ENCODE measurements at regions not wholly inside any gene's neighbourhood (a gene's known extent, or its start where the extent isn't known, plus 50 kb on each side); places are given as distances from the start of the nearest gene placed in this dataset.

DNA sequence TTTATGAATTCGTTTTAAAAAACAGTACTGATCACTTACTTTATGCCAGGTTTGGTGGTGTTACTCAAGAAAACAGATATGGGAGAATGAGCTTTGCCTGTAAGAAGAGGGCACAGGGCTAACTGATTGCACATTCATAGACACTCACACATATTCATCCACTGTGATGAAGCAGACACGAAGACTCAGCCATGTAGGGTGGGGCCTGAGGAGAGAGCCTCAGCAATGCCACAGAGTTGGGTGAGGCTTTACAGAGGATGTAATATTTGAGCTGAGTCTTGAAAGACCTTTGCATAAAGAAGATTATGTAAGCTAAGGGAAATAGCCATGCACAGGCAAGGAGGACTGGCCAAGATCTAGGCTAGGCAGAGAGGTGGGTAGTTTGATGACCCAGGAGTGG lies 472.8 kb downstream of the PSAT1 start:
- no peak overlapping the region for H3K4me3 ChIP-seq
- H3K27ac ChIP-seq: no peak overlapping the region

- Histone ChIP-seq H3K27ac (no peak overlapping the region), H3K4me3 (no peak overlapping the region)
Measured at GRCh38 chr9:78775211-78775610, 478.3 kb downstream of the PSAT1 start.

DNA sequence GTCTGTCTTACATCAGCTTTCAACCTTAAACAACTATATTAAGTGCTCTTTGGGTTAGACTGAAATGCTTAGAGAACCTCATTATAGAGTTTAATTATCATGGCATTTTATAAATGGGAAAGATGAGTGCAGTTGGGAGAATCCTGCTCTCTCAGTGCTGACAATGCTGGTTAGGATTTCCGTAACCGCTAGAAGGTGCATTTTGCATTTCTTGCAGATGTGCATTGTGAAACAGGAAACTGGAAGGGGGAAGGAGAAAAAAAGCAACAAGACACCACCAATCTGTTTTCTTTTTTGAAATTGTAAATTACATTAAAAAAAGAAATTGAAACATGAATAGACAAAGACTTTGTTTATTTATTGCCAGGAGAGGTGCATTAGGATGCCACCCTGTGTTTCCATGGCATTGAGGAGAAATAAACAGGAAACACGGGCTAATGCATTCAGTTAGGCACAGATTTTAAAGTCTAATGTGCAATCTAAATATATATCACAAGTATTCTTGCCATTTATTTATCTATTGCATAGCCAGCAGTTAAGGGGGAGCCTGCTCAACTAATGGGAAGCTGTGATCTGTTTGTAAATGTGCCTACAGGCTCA lies 478.9 kb downstream of the PSAT1 start:
- Histone ChIP-seq H3K27ac (no peak overlapping the region), H3K4me3 (no peak overlapping the region)

DNA sequence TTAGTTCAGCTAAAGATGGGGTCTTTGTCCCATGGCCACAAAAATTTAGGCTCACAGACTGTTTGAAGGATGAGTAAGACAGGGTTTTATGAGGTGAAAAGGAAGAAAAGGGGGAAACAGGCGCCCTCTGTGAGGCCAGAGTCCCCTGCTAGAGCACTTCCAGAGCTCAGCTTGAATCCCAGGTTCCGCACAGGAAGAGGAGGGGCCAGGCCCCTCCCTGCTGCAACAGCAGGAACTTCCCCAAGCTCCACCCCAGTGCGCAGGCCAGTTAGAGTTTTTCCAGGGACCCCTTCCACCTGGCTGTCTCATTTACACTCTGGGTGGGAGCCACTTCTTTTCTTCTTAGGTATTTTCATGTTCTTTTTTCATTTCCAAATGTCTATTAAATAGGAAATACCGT lies 480.8 kb downstream of the PSAT1 start:
- Histone ChIP-seq H3K27ac (no peak overlapping the region), H3K4me3 (no peak overlapping the region)

DNA sequence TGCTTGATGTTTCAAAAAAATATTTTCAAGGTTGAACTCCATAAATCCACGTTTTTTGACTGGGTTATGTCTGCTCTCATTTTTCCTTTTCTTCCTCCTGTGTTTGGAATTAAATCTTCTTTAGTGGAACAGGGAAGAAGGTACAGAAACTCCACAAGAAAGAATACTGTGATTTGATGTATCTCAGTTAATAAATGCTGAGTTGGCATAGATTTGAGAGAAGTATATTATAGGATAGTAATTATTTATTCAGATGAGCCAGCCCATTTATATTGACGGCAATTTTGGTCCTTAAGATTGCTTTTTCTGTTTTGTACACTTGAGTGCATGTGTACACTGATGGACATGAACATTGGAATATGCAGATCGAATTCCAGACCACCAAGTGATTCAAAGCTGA lies 481.4 kb downstream of the PSAT1 start:
- no peak overlapping the region for H3K27ac ChIP-seq
- H3K4me3 ChIP-seq: no peak overlapping the region

- Histone ChIP-seq H3K4me3 (no peak overlapping the region), H3K27ac (no peak overlapping the region)
Measured at GRCh38 chr9:78778861-78779374, 482.0 kb downstream of the PSAT1 start.

GRCh38 chr9:78781681-78782080 lies 484.8 kb downstream of the PSAT1 start:
- Histone ChIP-seq H3K27ac (no peak overlapping the region), H3K4me3 (no peak overlapping the region)

DNA sequence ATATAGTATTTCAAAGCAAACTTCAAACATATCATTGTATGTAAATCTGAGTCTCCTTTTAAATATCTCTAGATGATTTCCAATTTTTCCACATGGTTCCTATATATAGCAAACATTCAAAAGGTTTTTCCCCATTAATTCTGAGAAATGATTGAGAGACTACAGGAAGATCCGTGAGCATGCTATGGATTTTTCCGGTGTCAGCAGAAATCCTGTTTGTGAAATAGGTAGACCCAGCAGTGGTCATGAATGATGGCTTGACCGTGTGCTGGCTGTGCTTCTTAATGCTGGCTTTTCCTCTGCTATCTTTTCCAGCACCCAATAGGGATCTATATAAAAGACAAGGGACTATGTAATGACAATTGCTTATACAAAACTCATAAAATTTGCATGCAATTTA lies 485.3 kb downstream of the PSAT1 start:
- Histone ChIP-seq H3K4me3 (no peak overlapping the region), H3K27ac (no peak overlapping the region)

- no peak overlapping the region for H3K4me3 ChIP-seq
Measured at GRCh38 chr9:78782858-78783257, 485.9 kb downstream of the PSAT1 start.

GRCh38 chr9:78783743-78784142 lies 486.8 kb downstream of the PSAT1 start:
- no peak overlapping the region for H3K4me3 ChIP-seq
- no peak overlapping the region for H3K27ac ChIP-seq

More at GRCh38 chr9:78782858-78783257, 485.9 kb downstream of the PSAT1 start:
- no peak overlapping the region for H3K27ac ChIP-seq

- H3K4me3 ChIP-seq: no peak overlapping the region
- no peak overlapping the region for H3K27ac ChIP-seq
Measured at GRCh38 chr9:78786794-78787193, 489.9 kb downstream of the PSAT1 start.

DNA sequence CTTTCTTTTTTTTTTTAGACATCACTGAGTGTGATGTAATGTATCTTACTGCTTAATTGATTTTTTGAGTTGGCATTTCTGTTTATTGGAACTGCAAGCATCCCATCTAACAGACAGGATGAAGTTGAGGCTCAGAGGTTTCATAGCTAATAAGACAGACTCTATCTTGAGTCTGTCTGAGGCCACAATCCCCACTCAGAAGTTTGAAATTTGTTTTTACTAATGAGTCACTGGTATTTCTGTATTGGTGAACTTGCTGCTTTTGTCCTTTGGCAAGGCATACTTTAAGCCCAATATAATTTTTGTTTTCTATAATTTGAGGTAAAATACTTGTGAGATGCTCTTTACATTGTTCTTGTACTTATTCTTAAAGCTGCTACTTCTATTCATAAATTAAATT lies 491.2 kb downstream of the PSAT1 start:
- Histone ChIP-seq H3K27ac (no peak overlapping the region), H3K4me3 (no peak overlapping the region)

GRCh38 chr9:78791779-78792178 lies 494.9 kb downstream of the PSAT1 start:
- no peak overlapping the region for H3K4me3 ChIP-seq
- H3K27ac ChIP-seq: no peak overlapping the region

GRCh38 chr9:78792745-78793144 lies 495.8 kb downstream of the PSAT1 start:
- H3K4me3 ChIP-seq: no peak overlapping the region
- H3K27ac ChIP-seq: no peak overlapping the region

DNA sequence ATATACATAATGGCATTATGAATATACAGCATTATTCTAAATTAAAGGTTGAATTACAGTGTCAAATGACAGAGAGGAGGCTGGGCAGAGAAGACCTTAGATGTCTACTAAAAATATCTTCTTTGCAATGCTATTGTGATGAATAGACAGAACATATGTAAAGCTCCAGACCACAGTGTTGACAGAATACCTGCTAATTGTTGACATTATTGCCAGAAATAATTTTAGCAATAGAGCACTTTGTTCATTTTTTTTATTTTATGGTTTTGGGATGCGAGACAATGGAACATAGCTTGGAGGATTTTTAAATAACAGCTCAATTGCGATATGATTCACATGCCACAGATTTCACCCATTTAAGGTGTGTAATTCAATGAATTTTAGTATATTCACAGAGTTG lies 508.8 kb downstream of the PSAT1 start:
- no peak overlapping the region for H3K27ac ChIP-seq
- no peak overlapping the region for H3K4me3 ChIP-seq

- Histone ChIP-seq H3K4me3 (no peak overlapping the region), H3K27ac (no peak overlapping the region)
Measured at GRCh38 chr9:78806492-78807160, 509.7 kb downstream of the PSAT1 start.

DNA sequence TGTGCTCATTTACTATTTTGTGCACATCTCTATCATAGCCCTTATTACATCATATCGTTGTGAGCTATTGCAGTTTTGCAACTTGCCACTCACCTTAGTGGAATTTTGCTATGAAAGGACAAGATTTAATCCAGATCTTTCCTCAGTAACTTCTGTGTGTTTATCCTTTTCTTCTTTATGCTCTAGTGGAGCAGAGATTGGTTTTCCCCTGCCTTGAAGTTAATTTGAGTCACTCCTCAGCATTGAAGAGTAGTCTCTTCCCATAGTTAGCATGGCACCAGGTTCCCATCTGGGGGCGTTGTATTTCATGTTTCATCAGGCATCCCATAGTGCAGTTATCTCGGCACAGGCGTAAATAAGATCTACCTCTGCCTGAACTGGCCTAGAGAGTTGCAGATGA lies 510.4 kb downstream of the PSAT1 start:
- H3K27ac ChIP-seq: no peak overlapping the region
- H3K4me3 ChIP-seq: no peak overlapping the region

DNA sequence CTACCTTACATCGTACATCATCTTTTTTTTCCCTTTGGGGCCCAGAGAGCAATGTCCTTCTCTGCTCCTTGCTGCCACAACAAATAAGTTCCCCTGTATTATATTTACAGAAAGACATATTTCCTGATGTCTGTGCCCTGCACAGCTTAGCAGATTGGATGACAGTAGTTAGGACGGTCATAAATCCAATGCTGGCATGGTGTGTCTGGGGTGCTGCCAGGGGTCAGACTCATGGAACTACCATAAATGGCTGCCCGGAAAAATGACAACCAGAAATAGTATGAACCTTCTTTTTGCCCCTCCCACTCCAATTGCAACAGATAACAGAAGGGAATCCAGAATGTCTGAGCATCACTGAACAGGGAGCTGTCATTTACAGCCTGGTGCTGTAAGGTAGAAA lies 511.1 kb downstream of the PSAT1 start:
- H3K4me3 ChIP-seq: no peak overlapping the region
- H3K27ac ChIP-seq: no peak overlapping the region

DNA sequence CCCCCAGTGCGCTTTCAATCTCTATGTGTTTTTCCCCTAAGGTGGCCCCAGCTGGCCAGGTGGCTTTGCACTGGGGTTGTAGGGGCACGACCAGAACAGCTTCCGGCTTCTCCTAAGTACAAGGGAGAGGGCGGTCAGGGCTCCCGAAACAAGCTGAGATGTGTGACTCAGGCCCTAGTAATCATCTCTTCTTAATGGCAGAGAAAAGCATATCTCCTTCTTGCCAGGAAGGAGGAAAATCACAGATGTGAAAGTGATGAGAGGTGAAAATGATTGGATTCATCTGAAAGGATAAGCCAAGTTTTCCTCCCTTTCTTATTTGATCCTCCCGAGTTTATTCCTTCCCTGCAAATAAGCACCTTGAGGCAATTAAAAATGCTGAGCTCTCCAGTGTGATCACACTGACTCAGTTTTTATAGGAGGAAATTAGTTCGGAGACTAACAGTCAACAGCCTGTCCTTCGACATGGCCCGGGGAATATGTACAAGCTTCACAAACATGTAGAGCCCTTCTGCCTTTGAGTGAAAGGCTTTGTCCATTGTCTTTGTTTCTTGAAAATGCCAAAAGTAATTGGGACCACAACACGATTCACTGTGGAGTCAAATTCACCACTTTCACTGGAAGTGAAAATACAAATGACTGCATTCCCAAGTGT lies 514.8 kb downstream of the PSAT1 start:
- no peak overlapping the region for H3K4me3 ChIP-seq
- H3K27ac ChIP-seq: no peak overlapping the region

GRCh38 chr9:78812665-78813064 lies 515.7 kb downstream of the PSAT1 start:
- Histone ChIP-seq H3K4me3 (no peak overlapping the region), H3K27ac (no peak overlapping the region)

- no peak overlapping the region for H3K4me3 ChIP-seq
- H3K27ac ChIP-seq: no peak overlapping the region
Measured at GRCh38 chr9:78813602-78814180, 516.8 kb downstream of the PSAT1 start.

All from skin epidermis (tissue), 12 donors.